ENCODE measurements at regions not wholly inside any gene's neighbourhood (a gene's known extent, or its start where the extent isn't known, plus 50 kb on each side); places are given as distances from the start of the nearest gene placed in this dataset.

DNA sequence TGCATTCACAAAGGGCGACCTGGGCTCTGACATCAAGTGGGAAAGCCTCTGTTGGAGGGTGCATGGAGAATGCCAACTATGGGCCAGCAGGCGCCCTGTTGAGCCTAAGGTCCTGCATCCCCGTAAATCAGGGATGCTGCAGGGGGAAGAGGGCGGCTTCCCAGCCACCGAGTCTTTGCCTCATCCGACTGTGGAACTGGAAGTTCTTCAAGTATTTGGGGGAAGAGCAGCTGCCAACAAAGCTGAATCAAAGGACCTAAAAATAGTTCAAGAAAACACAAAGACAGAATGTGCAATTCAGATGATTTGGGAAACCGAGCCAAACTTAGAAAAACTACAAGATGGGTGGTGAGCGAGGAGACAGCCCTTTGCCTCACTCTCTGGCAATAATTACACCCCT, 281.1 kb upstream of the MGAT5 start:
- Histone ChIP-seq H3K9ac (ENCODE audit: control insufficient read depth, insufficient read depth, low read length) (no peak overlapping the region), H3K79me2 (ENCODE audit: control insufficient read depth, insufficient read depth, low read length) (no peaks in the 10 kb centered on the region), H3K4me2 (ENCODE audit: control insufficient read depth, insufficient read depth) (no peak overlapping the region), H2AFZ (ENCODE audit: control insufficient read depth, low read depth, low read length) (no peak overlapping the region), H3K27ac (ENCODE audit: control insufficient read depth, insufficient read depth) (no peak overlapping the region), H3K4me1 (ENCODE audit: control insufficient read depth, insufficient read depth, low read length) (peaks cover 3% of the 10 kb centered on the region; the same call in 1 of the 2 replicates), H3K4me3 (no peak overlapping the region), H3K27me3 (replicated peaks in 1 of 2; ENCODE audit: control insufficient read depth in 2 of 2, insufficient read depth in 2 of 2, low read length in 1 of 2) (no peaks in the 10 kb centered on the region; a peak in 1 of 4 replicates), H4K20me1 (ENCODE audit: control insufficient read depth, insufficient read depth) (no peaks in the 10 kb centered on the region), H3K36me3 (ENCODE audit: control insufficient read depth in 2 of 2, insufficient read depth in 2 of 2, low read length in 1 of 2) (no peaks in the 10 kb centered on the region), H3K9me3 (replicated peaks; ENCODE audit: control insufficient read depth, insufficient read depth, low read length) (no peaks in the 10 kb centered on the region; the same call in 2 of the 3 replicates)
- BruUV-seq (replicated peaks), result no TSS peak
- FAIRE-seq (no peak), DNase-seq (ENCODE audit: low read depth, low spot score) (no peak), ATAC-seq (no peak)
- in situ Hi-C loops (cut with MboI), result no loop called here
- ChIA-PET CTCF (no interaction called here), RAD21 (ENCODE audit: unreplicated experiment) (no interaction called here), POLR2A (no interaction called here), SMC1A (ENCODE audit: uncharacterized antibody, unreplicated experiment) (no interaction called here)
- TF ChIP-seq BACH1 (IDR thresholded peaks at IDR 0.05; ENCODE audit: borderline replicate concordance), result no peak
- no peak for TF ChIP-seq MYC (IDR thresholded peaks at IDR 0.05; ENCODE audit: insufficient read depth, insufficient read length, insufficient replicate concordance, low read length, severe bottlenecking)
- no peak for TF ChIP-seq POLR2A (IDR thresholded peaks at IDR 0.05; ENCODE audit: low read depth, low read length)
- no peak for TF ChIP-seq MEF2A (IDR thresholded peaks at IDR 0.05; ENCODE audit: insufficient read depth, low read depth, low read length)
- no peak for TF ChIP-seq CBFB (IDR thresholded peaks at IDR 0.05; ENCODE audit: low read depth)
- TF ChIP-seq, protein P1, sequence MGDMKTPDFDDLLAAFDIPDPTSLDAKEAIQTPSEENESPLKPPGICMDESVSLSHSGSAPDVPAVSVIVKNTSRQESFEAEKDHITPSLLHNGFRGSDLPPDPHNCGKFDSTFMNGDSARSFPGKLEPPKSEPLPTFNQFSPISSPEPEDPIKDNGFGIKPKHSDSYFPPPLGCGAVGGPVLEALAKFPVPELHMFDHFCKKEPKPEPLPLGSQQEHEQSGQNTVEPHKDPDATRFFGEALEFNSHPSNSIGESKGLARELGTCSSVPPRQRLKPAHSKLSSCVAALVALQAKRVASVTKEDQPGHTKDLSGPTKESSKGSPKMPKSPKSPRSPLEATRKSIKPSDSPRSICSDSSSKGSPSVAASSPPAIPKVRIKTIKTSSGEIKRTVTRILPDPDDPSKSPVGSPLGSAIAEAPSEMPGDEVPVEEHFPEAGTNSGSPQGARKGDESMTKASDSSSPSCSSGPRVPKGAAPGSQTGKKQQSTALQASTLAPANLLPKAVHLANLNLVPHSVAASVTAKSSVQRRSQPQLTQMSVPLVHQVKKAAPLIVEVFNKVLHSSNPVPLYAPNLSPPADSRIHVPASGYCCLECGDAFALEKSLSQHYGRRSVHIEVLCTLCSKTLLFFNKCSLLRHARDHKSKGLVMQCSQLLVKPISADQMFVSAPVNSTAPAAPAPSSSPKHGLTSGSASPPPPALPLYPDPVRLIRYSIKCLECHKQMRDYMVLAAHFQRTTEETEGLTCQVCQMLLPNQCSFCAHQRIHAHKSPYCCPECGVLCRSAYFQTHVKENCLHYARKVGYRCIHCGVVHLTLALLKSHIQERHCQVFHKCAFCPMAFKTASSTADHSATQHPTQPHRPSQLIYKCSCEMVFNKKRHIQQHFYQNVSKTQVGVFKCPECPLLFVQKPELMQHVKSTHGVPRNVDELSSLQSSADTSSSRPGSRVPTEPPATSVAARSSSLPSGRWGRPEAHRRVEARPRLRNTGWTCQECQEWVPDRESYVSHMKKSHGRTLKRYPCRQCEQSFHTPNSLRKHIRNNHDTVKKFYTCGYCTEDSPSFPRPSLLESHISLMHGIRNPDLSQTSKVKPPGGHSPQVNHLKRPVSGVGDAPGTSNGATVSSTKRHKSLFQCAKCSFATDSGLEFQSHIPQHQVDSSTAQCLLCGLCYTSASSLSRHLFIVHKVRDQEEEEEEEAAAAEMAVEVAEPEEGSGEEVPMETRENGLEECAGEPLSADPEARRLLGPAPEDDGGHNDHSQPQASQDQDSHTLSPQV (IDR thresholded peaks at IDR 0.05), result no peak
- TF ChIP-seq EZH2 (IDR thresholded peaks at IDR 0.05; ENCODE audit: borderline replicate concordance, control insufficient read depth, low read depth, low read length), result no peak
- no peak for TF ChIP-seq YY1 (IDR thresholded peaks at IDR 0.05; ENCODE audit: low read depth, low read length)
- TF ChIP-seq, protein P2, sequence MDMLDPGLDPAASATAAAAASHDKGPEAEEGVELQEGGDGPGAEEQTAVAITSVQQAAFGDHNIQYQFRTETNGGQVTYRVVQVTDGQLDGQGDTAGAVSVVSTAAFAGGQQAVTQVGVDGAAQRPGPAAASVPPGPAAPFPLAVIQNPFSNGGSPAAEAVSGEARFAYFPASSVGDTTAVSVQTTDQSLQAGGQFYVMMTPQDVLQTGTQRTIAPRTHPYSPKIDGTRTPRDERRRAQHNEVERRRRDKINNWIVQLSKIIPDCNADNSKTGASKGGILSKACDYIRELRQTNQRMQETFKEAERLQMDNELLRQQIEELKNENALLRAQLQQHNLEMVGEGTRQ (IDR thresholded peaks at IDR 0.05; ENCODE audit: borderline replicate concordance, low read depth, low read length), result no peak
- TF ChIP-seq GABPA (IDR thresholded peaks at IDR 0.05; ENCODE audit: low read depth), result no peak
- TF ChIP-seq NFIC (IDR thresholded peaks at IDR 0.05; ENCODE audit: low read depth, low read length), result no peak
- TF ChIP-seq JUNB (IDR thresholded peaks at IDR 0.05), result no peak
- no peak for TF ChIP-seq NFYB (IDR thresholded peaks at IDR 0.05; ENCODE audit: insufficient read depth, low read depth, low read length)
- TF ChIP-seq TCF12 (IDR thresholded peaks at IDR 0.05; ENCODE audit: low read depth, low read length), result no peak
- no peak for TF ChIP-seq IRF4 (IDR thresholded peaks at IDR 0.05; ENCODE audit: low read depth, low read length)
- no peak for TF ChIP-seq ZSCAN29 (IDR thresholded peaks at IDR 0.05)
- intact Hi-C loops (cut with micrococcal nuclease; ENCODE audit: unreplicated experiment), result no loop called here
- 37% methylated on average over 8 of the region's 8 CpGs for WGBS (ENCODE audit: insufficient coverage, insufficient replicate concordance, low lambda C conversion rate, missing lambda C conversion rate)

Measured in GM12878 (cell line).